ENCODE measurements at regions not wholly inside any gene's neighbourhood (a gene's known extent, or its start where the extent isn't known, plus 50 kb on each side); places are given as distances from the start of the nearest gene placed in this dataset.

- TF ChIP-seq FOXM1 (IDR thresholded peaks at IDR 0.05; ENCODE audit: low read depth), result no peak
- TF ChIP-seq, protein P1, sequence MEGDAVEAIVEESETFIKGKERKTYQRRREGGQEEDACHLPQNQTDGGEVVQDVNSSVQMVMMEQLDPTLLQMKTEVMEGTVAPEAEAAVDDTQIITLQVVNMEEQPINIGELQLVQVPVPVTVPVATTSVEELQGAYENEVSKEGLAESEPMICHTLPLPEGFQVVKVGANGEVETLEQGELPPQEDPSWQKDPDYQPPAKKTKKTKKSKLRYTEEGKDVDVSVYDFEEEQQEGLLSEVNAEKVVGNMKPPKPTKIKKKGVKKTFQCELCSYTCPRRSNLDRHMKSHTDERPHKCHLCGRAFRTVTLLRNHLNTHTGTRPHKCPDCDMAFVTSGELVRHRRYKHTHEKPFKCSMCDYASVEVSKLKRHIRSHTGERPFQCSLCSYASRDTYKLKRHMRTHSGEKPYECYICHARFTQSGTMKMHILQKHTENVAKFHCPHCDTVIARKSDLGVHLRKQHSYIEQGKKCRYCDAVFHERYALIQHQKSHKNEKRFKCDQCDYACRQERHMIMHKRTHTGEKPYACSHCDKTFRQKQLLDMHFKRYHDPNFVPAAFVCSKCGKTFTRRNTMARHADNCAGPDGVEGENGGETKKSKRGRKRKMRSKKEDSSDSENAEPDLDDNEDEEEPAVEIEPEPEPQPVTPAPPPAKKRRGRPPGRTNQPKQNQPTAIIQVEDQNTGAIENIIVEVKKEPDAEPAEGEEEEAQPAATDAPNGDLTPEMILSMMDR (IDR thresholded peaks at IDR 0.05), result no peak
- TF ChIP-seq TAF1 (IDR thresholded peaks at IDR 0.05; ENCODE audit: borderline replicate concordance, low read depth, low read length), result no peak
- TF ChIP-seq POLR2AphosphoS5 (IDR thresholded peaks at IDR 0.05; ENCODE audit: low read depth, low read length), result no peak
- no peak for TF ChIP-seq JUND (IDR thresholded peaks at IDR 0.05)
- TF ChIP-seq EZH2phosphoT487 (IDR thresholded peaks at IDR 0.05; ENCODE audit: borderline replicate concordance, low read depth), result no peak
These were observed 70.9 kb upstream of the MGMT start for GRCh38 chr10:129396021-129396722.
